DMS 273 treated with DMSO at 0.1 percent for 48 hours (cell line): ENCODE measurements at regions not wholly inside any gene's neighbourhood (a gene's known extent, or its start where the extent isn't known, plus 50 kb on each side); places are given as distances from the start of the nearest gene placed in this dataset.

ENCODE experiments used
- DNase-seq: peaks from one replicate; lab custom pipeline; 2025; lab: John Stamatoyannopoulos, UW

GRCh38 chr11:80673566-80673965 is 1232.7 kb upstream of the TENM4 start:
- DNase-seq, result no peak

DNA sequence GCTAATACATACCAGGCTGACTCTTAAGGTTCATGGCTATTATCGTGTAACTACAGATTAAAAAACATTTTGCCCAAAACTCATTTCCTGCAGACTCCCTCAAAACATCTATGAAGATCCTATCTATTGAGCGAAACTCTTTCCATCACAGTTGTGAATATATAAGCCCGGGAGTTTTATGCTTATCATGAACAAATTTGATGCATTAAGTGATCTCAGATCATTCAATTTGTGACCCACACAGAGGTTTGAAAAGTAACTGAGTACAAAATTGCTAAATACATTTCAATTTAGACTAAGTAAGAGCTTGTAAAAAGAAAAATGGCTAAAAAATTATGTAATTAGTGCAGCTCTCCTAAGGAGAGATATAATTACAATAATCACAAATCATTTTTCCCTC is 1228.8 kb upstream of the TENM4 start:
- DNase-seq, result no peak

GRCh38 chr11:80668039-80668438 is 1227.2 kb upstream of the TENM4 start:
- no peak for DNase-seq

DNA sequence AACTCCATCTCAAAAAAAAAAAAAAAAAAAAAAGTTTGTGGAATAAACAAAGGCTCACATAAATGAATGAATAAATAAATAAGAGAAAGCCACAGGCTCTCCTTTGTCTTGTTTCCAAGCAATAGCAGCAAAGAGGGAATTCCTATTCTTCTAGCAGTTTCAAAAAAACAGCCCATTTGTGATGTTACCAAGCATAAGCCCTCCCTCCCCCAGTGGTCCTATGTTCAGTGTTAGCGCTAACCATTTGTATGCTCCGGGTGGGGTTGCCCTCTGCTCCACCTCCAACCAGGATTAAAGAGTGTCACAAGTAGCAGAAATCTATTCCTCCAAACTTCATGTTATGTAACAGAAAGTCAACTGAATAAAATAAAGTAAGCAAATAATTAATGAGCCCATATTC is 1215.0 kb upstream of the TENM4 start:
- no peak for DNase-seq

DNA sequence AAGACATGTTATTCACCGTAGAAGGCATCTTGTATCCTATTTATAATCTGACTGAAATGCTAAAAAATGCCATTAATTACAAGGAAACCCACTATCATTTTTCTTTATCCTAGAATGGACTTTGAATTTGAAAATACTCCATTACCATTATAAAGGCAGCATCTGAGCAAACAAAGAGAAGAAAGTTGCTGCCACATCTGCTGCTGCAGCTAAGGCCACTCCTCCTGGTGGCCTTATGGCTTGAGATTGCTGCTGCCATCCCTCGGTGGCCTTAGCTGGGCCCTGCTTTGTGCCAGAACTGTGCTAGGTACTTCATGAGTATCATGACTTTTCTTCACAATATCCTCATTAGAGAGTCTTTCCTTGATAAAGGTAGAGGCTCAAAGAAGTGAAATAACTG is 1210.1 kb upstream of the TENM4 start:
- DNase-seq, result no peak

DNA sequence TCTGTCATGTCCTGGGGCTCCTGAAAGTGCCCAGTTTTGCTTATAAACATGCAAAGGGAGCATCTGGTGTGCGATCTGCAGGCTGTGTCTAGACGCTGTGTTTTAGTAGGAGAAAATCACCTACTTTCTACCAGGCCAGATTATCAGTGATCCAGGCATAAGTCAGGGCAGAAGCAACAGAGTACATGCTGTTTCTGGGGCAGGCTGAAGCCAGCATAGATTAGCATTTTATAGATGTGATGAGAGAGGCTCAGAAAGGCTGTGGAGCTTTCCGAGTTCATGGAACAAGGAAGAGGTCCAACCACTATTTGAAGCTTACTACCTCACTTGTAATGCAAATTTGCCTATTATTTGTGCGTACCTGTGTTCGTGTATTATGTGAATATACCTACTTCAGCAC is 1208.4 kb upstream of the TENM4 start:
- no peak for DNase-seq

DNA sequence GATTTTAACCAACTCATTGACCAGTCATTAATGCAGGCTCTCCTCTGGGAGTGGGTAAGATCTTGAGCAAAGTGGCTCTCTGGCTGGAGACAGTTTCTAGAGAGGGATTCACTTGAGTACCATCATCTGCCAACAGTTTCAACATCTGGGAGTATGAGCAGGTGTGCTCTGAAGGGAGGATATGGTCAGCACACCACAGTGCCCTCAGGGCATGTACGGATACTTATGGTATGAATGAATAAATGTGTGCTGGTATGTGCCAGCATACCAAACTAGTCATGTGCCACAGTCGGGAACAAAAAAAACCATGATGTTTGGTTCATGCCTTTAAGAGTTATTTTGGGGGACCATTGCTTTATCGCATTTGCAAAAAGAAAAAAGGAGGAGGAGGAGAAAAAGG is 1197.5 kb upstream of the TENM4 start:
- no peak for DNase-seq

- no peak for DNase-seq
These were observed 1196.7 kb upstream of the TENM4 start for GRCh38 chr11:80637571-80637970.

GRCh38 chr11:80636999-80637398 is 1196.2 kb upstream of the TENM4 start:
- no peak for DNase-seq

DNA sequence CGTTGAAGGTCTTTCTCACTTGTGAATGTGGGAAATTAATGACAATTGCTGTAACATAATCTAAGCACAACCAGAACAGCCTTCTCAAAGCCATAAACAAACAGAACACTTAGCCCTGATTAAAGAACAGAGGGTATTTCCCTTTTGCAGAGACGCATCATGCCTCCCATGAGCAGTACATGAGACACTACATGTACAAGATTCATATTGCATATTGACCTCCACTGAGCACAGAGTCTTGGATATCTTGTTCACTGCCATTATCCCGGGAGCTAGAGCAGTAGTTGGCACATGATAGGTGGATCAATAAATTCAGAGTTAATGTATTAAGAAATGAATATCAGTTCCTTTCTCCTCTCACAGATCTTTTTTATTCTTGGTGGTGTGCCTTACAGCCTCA is 1194.3 kb upstream of the TENM4 start:
- no peak for DNase-seq

GRCh38 chr11:80632691-80633090 is 1191.9 kb upstream of the TENM4 start:
- no peak for DNase-seq

DNA sequence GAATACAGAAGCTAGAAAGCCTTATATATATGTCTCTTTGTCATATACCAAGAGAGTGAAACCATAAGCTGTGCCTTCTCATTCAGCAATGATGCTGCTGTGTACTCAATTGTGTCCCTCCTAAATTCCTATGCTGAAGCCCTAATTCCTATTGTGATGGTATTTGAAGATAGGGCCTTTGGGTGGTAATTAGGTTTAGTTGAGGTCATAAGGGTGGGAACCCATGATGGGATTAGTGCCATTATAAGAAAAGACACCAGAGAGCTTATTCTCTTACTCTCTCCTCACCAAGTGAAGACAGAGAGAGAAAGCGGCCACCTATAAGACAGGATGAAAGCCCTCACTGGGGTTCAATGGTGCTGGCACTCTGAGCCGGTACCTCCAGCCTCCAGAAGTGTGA is 1191.3 kb upstream of the TENM4 start:
- no peak for DNase-seq

- DNase-seq, result no peak
These were observed 1188.6 kb upstream of the TENM4 start for GRCh38 chr11:80629466-80629865.

DNA sequence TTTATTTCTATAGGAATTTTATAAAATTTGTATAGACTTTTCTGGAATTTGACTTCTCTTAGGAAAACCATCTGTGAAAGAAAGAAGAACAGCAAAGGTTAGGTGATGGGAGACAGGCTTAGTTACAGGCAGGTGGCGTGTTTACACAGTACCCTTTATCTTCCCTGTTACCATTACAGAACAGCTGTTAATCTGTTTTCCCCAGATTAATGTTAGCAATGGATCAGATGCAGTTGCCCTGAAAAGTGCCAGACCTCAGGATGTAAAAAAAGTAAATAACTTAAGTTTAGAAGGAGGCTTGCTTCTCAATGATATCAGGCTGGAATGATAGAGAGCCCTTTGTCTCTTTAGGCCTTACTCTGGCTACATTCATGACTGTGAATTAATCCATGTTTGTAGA is 1186.5 kb upstream of the TENM4 start:
- DNase-seq, result no peak

- DNase-seq, result no peak
These were observed 1185.9 kb upstream of the TENM4 start for GRCh38 chr11:80626721-80627120.

- no peak for DNase-seq
These were observed 1184.7 kb upstream of the TENM4 start for GRCh38 chr11:80625563-80625962.

GRCh38 chr11:80621871-80622270 is 1181.0 kb upstream of the TENM4 start:
- no peak for DNase-seq

GRCh38 chr11:80620867-80621266 is 1180.0 kb upstream of the TENM4 start:
- DNase-seq, result no peak

GRCh38 chr11:80617156-80617555 is 1176.3 kb upstream of the TENM4 start:
- DNase-seq, result no peak

GRCh38 chr11:80616070-80616800 is 1175.4 kb upstream of the TENM4 start:
- DNase-seq, result no peak

DNA sequence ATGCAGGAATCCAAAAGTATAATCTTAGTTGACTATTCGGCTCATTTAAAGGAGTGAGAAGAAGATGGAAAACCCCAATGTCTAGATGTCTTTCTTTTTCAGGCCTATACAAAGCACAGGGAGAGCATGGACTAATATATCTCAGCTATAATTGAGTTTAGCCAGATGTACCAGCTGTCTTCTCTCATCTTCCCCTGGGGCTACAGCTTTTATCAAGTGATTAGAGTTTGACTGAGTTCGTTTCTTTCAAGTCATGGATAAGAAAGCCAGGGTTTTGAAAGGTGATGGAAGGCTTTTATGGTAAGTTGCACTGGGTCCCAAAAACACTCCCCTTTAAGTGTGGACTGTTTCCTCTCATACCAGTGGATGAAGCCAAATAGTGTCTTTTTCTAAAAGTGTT is 1172.8 kb upstream of the TENM4 start:
- no peak for DNase-seq

DNA sequence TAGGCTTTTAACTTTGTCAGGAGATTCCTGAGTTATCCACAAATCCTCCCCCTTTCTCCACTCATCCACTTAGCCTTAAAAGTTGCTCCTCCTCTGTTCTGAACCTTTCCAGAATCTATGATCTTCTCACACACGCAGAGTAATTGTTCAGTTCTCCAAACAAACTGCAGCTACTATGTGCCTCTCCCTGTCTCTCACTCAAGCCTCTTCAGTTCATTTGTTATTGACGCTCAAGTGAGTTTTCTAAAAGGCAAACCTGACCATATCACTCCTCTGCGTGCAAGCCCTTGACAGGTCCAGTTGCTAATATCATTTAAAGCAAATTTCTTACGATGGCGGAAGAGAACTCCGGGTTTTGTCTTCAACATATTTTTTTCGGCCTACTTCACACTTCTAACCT is 1169.7 kb upstream of the TENM4 start:
- no peak for DNase-seq

DNA sequence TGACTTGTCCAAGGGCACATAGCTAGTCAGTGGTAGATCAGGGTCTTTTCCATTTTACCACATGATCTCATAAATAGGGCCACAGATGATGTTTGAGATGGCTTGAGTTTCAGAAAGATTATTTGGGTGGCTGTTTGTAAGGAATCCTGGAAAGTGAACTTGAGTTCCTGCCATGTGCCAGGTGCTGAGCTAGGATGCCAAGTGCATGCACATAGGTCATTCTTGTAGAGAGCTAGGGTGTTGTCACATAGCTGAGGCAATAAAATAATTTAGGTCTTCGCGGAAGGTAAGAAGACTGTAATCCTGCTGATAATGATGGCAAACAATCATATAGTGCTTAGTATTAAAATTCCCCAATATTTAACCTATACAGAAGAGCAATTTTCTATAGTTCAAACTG is 1162.6 kb upstream of the TENM4 start:
- DNase-seq, result no peak

GRCh38 chr11:80598905-80599304 is 1158.1 kb upstream of the TENM4 start:
- DNase-seq, result no peak
